ENCODE measurements at regions not wholly inside any gene's neighbourhood (a gene's known extent, or its start where the extent isn't known, plus 50 kb on each side); places are given as distances from the start of the nearest gene placed in this dataset.

DNA sequence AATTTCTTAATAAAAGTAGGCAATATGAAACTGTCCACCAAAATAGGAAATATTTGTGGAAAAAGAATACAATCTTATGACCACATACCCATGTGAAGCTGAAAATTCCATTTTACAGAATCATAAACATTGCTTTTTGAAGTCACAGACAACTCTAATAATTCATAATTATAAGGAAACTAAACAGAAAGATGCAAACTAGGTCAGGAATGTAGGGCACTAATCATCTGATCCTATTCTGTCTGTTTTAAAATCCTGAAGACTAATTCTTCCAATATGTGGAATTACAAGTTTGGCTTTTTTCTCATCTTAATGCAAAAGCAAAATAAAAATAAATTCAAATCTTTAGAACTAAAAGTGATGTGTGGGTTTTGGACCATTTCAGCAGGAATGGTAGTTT is 528.6 kb downstream of the LTN1 start:
- TF ChIP-seq, protein P1, sequence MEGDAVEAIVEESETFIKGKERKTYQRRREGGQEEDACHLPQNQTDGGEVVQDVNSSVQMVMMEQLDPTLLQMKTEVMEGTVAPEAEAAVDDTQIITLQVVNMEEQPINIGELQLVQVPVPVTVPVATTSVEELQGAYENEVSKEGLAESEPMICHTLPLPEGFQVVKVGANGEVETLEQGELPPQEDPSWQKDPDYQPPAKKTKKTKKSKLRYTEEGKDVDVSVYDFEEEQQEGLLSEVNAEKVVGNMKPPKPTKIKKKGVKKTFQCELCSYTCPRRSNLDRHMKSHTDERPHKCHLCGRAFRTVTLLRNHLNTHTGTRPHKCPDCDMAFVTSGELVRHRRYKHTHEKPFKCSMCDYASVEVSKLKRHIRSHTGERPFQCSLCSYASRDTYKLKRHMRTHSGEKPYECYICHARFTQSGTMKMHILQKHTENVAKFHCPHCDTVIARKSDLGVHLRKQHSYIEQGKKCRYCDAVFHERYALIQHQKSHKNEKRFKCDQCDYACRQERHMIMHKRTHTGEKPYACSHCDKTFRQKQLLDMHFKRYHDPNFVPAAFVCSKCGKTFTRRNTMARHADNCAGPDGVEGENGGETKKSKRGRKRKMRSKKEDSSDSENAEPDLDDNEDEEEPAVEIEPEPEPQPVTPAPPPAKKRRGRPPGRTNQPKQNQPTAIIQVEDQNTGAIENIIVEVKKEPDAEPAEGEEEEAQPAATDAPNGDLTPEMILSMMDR (IDR thresholded peaks at IDR 0.05), result no peak
- no peak for TF ChIP-seq POLR2A (IDR thresholded peaks at IDR 0.05)

Measured in transverse colon (tissue), 3 donors.